WTC11 (cell line): ENCODE measurements at regions not wholly inside any gene's neighbourhood (a gene's known extent, or its start where the extent isn't known, plus 50 kb on each side); places are given as distances from the start of the nearest gene placed in this dataset.

Experiments
- ATAC-seq: fragments of 200-7000 bp; cut with Tn5 transposase; 2 replicates; pipeline ENCODE4 v1.10.0; 2021; ENCODE audit warnings: mild to moderate bottlenecking, moderate library complexity
- CTCF ChIA-PET: fragments of 300-600 bp; sonication (Branson Sonifier 250); formaldehyde crosslinking; loops from one replicate; lab custom pipeline; 2021; ENCODE audit warnings: antibody characterized with exemption; lab: Charles Lee
- POLR2A ChIA-PET: fragments of 350-600 bp; sonication (Branson Sonifier 250); formaldehyde crosslinking; loops from one replicate; lab custom pipeline; 2021; ENCODE audit warnings: antibody characterized with exemption; lab: Charles Lee
- DNase-seq: peaks from one replicate; pipeline ENCODE4 v3.0.0; 2021; ENCODE audit warnings: low spot score
- H3K27ac Mint-ChIP-seq: 2 replicates; pipeline ENCODE4 v1.8.0; 2021; ENCODE audit warnings: mixed read lengths
- H3K27me3 Mint-ChIP-seq: 2 replicates; pipeline ENCODE4 v1.8.0; 2021; ENCODE audit warnings: low read depth, mild to moderate bottlenecking, moderate library complexity, mixed read lengths
- H3K36me3 Mint-ChIP-seq: 2 replicates; pipeline ENCODE4 v1.8.0; 2021; ENCODE audit warnings: mixed read lengths
- H3K4me1 Mint-ChIP-seq: 2 replicates; pipeline ENCODE4 v1.8.0; 2022; ENCODE audit warnings: mixed read lengths
- H3K4me3 Mint-ChIP-seq: 2 replicates; pipeline ENCODE4 v1.8.0; 2021; ENCODE audit warnings: mild to moderate bottlenecking, moderate library complexity, mixed read lengths
- H3K9me3 Mint-ChIP-seq: 2 replicates; pipeline ENCODE4 v1.8.0; 2021; ENCODE audit warnings: mixed read lengths
- ATF1 ChIP-seq: sonication (generic); formaldehyde crosslinking; IDR thresholded peaks from 2 replicates; pipeline ENCODE4 v1.8.1; 2023; ENCODE audit warnings: mild to moderate bottlenecking, moderate library complexity, missing genetic modification reagents
- ATF2 ChIP-seq: sonication (generic); formaldehyde crosslinking; IDR thresholded peaks from 2 replicates; pipeline ENCODE4 v1.8.1; 2022; ENCODE audit warnings: low read depth, missing genetic modification reagents, borderline replicate concordance
- E2F5 ChIP-seq: sonication (generic); formaldehyde crosslinking; IDR thresholded peaks from 2 replicates; pipeline ENCODE4 v1.8.1; 2022; ENCODE audit warnings: mild to moderate bottlenecking, moderate library complexity, missing genetic modification reagents
- ELF4 ChIP-seq: sonication (generic); formaldehyde crosslinking; IDR thresholded peaks from 2 replicates; pipeline ENCODE4 v1.8.1; 2022; ENCODE audit warnings: low read depth, mild to moderate bottlenecking, moderate library complexity, missing genetic modification reagents
- HMGA2 ChIP-seq: fragments of 250-450 bp; sonication (Bioruptor Pico); IDR thresholded peaks from 2 replicates; pipeline ENCODE4 v1.4.0; 2021; ENCODE audit warnings: mild to moderate bottlenecking, moderate library complexity
- JAZF1 ChIP-seq: fragments of 250-450 bp; sonication (Bioruptor Pico); IDR thresholded peaks from 2 replicates; pipeline ENCODE4 v1.9.0; 2021; ENCODE audit warnings: moderate library complexity, mild to moderate bottlenecking, inconsistent platforms
- KAT7 ChIP-seq: sonication (generic); formaldehyde crosslinking; IDR thresholded peaks from 2 replicates; pipeline ENCODE4 v1.8.1; 2023; ENCODE audit warnings: missing genetic modification reagents, mild to moderate bottlenecking, borderline replicate concordance
- RORB ChIP-seq: fragments of 250-450 bp; sonication (Bioruptor Pico); IDR thresholded peaks from 2 replicates; pipeline ENCODE4 v1.9.0; 2021; ENCODE audit warnings: mild to moderate bottlenecking
- TEAD1 ChIP-seq: sonication (generic); formaldehyde crosslinking; IDR thresholded peaks from 2 replicates; pipeline ENCODE4 v1.8.0; 2022; ENCODE audit warnings: mild to moderate bottlenecking, missing genetic modification reagents
- TEAD4 ChIP-seq: sonication (generic); formaldehyde crosslinking; IDR thresholded peaks from 2 replicates; pipeline ENCODE4 v1.8.0; 2022; ENCODE audit warnings: mild to moderate bottlenecking, missing genetic modification reagents
- TP53 ChIP-seq: sonication (generic); formaldehyde crosslinking; IDR thresholded peaks from 2 replicates; pipeline ENCODE4 v1.8.1; 2023; ENCODE audit warnings: mild to moderate bottlenecking, missing genetic modification reagents
- USF1 ChIP-seq: sonication (generic); formaldehyde crosslinking; IDR thresholded peaks from 2 replicates; pipeline ENCODE4 v1.8.0; 2022; ENCODE audit warnings: mild to moderate bottlenecking, missing genetic modification reagents
- ZNF138 ChIP-seq: sonication (generic); formaldehyde crosslinking; conservative IDR thresholded peaks from 2 replicates; pipeline ENCODE4 v1.8.1; 2022; ENCODE audit warnings: mild to moderate bottlenecking, moderate library complexity, missing genetic modification reagents
- ZNF219 ChIP-seq: sonication (generic); formaldehyde crosslinking; IDR thresholded peaks from 2 replicates; pipeline ENCODE4 v1.8.0; 2023; ENCODE audit warnings: missing genetic modification reagents, mild to moderate bottlenecking, borderline replicate concordance
- ZNF512 ChIP-seq: sonication (generic); formaldehyde crosslinking; IDR thresholded peaks from 2 replicates; pipeline ENCODE4 v1.8.1; 2022; ENCODE audit warnings: missing genetic modification reagents, borderline replicate concordance

GRCh38 chr6:137816133-137816579 is 50.9 kb upstream of the TNFAIP3 start (continued):
- TF ChIP-seq RORB (CRISPR knock-in tag): no peak
- TF ChIP-seq ELF4 (CRISPR knock-in tag): no peak
- TF ChIP-seq, all 79 proteins: peak for 0

GRCh38 chr6:137816688-137817618 is 50.1 kb upstream of the TNFAIP3 start:
- Mint-ChIP-seq H3K9me3 (no peaks in the 10 kb centered on the region), H3K4me1 (no peaks in the 10 kb centered on the region), H3K36me3 (no peaks in the 10 kb centered on the region), H3K27me3 (no peaks in the 10 kb centered on the region), H3K4me3 (no peak overlapping the region), H3K27ac (no peak overlapping the region)
- DNase-seq: no peak
- ChIA-PET CTCF (no interaction called here), POLR2A (no interaction called here)
- TF ChIP-seq TP53 (CRISPR knock-in tag) (no peak), TEAD1 (CRISPR knock-in tag) (no peak), ZNF219 (CRISPR knock-in tag) (no peak), ZNF512 (CRISPR knock-in tag) (no peak), USF1 (CRISPR knock-in tag) (no peak), KAT7 (CRISPR knock-in tag) (no peak), E2F5 (CRISPR knock-in tag) (no peak), JAZF1 (CRISPR knock-in tag) (no peak), ELF4 (CRISPR knock-in tag) (no peak), HMGA2 (CRISPR knock-in tag) (no peak), ZNF138 (CRISPR knock-in tag) (no peak), ATF2 (no peak), TEAD4 (CRISPR knock-in tag) (no peak), ATF1 (no peak)
- no peak; the same call in 1 of the 2 replicates for ATAC-seq
